K562 (cell line): ENCODE measurements at regions not wholly inside any gene's neighbourhood (a gene's known extent, or its start where the extent isn't known, plus 50 kb on each side); places are given as distances from the start of the nearest gene placed in this dataset.

Source experiments
- ATAC-seq: fragments of 200-7000 bp; cut with Tn5 transposase; 3 replicates; pipeline ENCODE4 v1.9.1; 2020; ENCODE audit warnings: moderate library complexity
- BruUV-seq: library from RNA; stranded (reverse); fragments of 400-500 nt; replicated peaks from 2 replicates; lab custom pipeline; 2021; lab: Mats Ljungman, UMichigan
- CTCF ChIA-PET: fragments of 300-600 bp; formaldehyde crosslinking; extraction: SDS; loops from one replicate; lab custom pipeline; 2021; ENCODE audit warnings: low intra/inter-chr PET ratio; lab: Yijun Ruan, JAX
- POLR2A ChIA-PET: fragments of 300-600, 350-650 bp; sonication (Branson Sonifier 250); formaldehyde crosslinking; extraction: SDS; loops from one replicate; lab custom pipeline; 2021; ENCODE audit warnings: antibody characterized with exemption, inconsistent platforms; lab: Yijun Ruan, JAX
- DNase-seq, 4 experiments: peaks; one replicate each; pipeline versions ENCODE4 v3.0.0 to v3.0.0-alpha.2; 2011 to 2018; ENCODE audit warnings: low spot score in 3 of 4, mixed read lengths in 3 of 4; ENCODE audit errors: extremely low read depth in 1 of 4
- FAIRE-seq: peaks from 2 replicates; lab custom pipeline; 2011; peaks lifted over from hg19 to GRCh38; lab: Jason Lieb, UNC
- H2AFZ ChIP-seq: 2 replicates; pipeline ENCODE4 v1.6.0; 2011; ENCODE audit warnings: low read depth, low read length, control low read depth, inconsistent platforms
- H3K27ac ChIP-seq: fragments of 200-600 bp; 3 replicates; pipeline ENCODE4 v1.8.0; 2011; ENCODE audit warnings: low read depth, mild to moderate bottlenecking, control low read depth, inconsistent platforms, low read length, moderate library complexity, mixed read lengths; ENCODE audit errors: extremely low read depth
- H3K27me3 ChIP-seq, 2 experiments: fragments of 300-600 bp in 1 of 2; 2 replicates in 1 of 2; 3 replicates in 1 of 2; pipeline versions ENCODE4 v1.6.0 to v1.8.0; 2011; ENCODE audit warnings: inconsistent platforms in 2 of 2, low read length in 2 of 2, mild to moderate bottlenecking in 1 of 2, mixed read lengths in 1 of 2, moderate library complexity in 1 of 2; ENCODE audit not compliant: control insufficient read depth in 2 of 2, insufficient read depth in 2 of 2
- H3K36me3 ChIP-seq: fragments of 300-600 bp; 3 replicates; pipeline ENCODE4 v1.8.0; 2011; ENCODE audit warnings: mild to moderate bottlenecking, low read length, inconsistent platforms; ENCODE audit not compliant: control insufficient read depth, insufficient read depth
- H3K4me1 ChIP-seq, 2 experiments: fragments of 200-600 bp in 1 of 2; replicated peaks in 1 of 2; 2 replicates in 1 of 2; 3 replicates in 1 of 2; pipeline versions ENCODE4 v1.5.1 to v1.8.0; 2011; ENCODE audit warnings: inconsistent platforms in 2 of 2, low read length in 2 of 2, mild to moderate bottlenecking in 1 of 2, mixed read lengths in 1 of 2, moderate library complexity in 1 of 2; ENCODE audit not compliant: control insufficient read depth in 2 of 2, insufficient read depth in 2 of 2
- H3K4me2 ChIP-seq: 2 replicates; pipeline ENCODE4 v1.6.1; 2011; ENCODE audit warnings: low read length, control low read depth, inconsistent platforms, mixed read lengths; ENCODE audit not compliant: insufficient read depth
- H3K4me3 ChIP-seq: fragments of 200-600 bp; sonication (generic), shearing (Covaris generic); 2 replicates; pipeline ENCODE4 v1.5.1; 2016; ENCODE audit warnings: control low read depth, inconsistent platforms
- H3K79me2 ChIP-seq: fragments of 200-600 bp; 3 replicates; pipeline ENCODE4 v1.8.0; 2011; ENCODE audit warnings: low read length, inconsistent platforms; ENCODE audit not compliant: control insufficient read depth, insufficient read depth
- H3K9ac ChIP-seq, 2 experiments: 2 replicates each; pipeline versions ENCODE4 v1.6.0 to v1.6.1; 2011; ENCODE audit warnings: low read depth in 2 of 2, low read length in 2 of 2, control low read depth in 1 of 2, inconsistent platforms in 1 of 2, mild to moderate bottlenecking in 1 of 2, mixed read lengths in 1 of 2; ENCODE audit not compliant: insufficient read depth in 1 of 2
- H3K9me1 ChIP-seq: one replicate; pipeline ENCODE4 v1.6.0; 2011; ENCODE audit warnings: inconsistent platforms, mild to moderate bottlenecking, low read length, moderate library complexity; ENCODE audit not compliant: control insufficient read depth, insufficient read depth
- H3K9me3 ChIP-seq: replicated peaks from 2 replicates; pipeline ENCODE4 v1.5.1; 2011; ENCODE audit warnings: low read depth, low read length, inconsistent platforms; ENCODE audit not compliant: control insufficient read depth, insufficient read depth
- H4K20me1 ChIP-seq: replicated peaks from 2 replicates; pipeline ENCODE4 v1.6.1; 2011; ENCODE audit warnings: low read length, inconsistent platforms, mixed read lengths; ENCODE audit not compliant: control insufficient read depth, insufficient read depth
- CCAR2 ChIP-seq: fragments of 200-400 bp; formaldehyde crosslinking; IDR thresholded peaks from 2 replicates; pipeline ENCODE4 v1.6.1; 2017; ENCODE audit warnings: mild to moderate bottlenecking, low read depth, low read length
- ZNF830 ChIP-seq: fragments of 250-450 bp; sonication (Bioruptor Pico); IDR thresholded peaks from 2 replicates; pipeline ENCODE4 v1.5.0; 2021; ENCODE audit warnings: mild to moderate bottlenecking
- WGBS: fragments of 100-300 bp; shearing (Covaris generic); methylation state at CpG from one replicate; pipeline ENCODE4 v1.1.6; 2016; ENCODE audit warnings: low coverage, mixed read lengths; ENCODE audit not compliant: insufficient coverage; ENCODE audit errors: missing lambda C conversion rate; 5-methylcytosine and 5-hydroxymethylcytosine counted together
- in situ Hi-C: fragments of 300-500 bp; cut with MboI; formaldehyde crosslinking; loops from 4 replicates; pipeline ENCODE4 v1.15.0; 2018; ENCODE audit warnings: inconsistent platforms, mixed read lengths
- intact Hi-C: fragments of 100-400 bp; cut with micrococcal nuclease; formaldehyde crosslinking; loops from 2 replicates; pipeline ENCODE4 v1.14.2; 2022

DNA sequence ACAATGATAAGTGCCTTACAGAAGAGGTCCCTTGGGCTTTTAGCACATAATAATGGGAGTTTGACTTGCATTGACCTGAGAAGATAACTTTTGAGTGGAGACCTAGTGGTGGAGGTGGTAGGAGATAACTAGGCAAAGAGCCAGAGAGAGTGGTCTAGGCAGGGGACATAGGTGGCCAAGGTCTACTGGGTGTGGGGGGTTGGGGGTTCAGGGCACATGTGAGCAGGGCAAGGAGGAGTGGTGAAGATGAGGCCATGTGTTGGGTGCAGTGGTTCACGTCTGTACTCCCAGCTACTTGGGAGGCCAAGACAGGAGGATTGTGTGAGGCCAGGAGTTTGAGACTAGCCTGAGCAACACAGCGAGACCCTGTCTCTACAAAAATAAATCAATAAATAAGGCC lies 74.3 kb upstream of the CTNNBL1 start:
- CTCF ChIA-PET: no interaction called here
- no peaks in the 10 kb centered on the region for H3K9me3 ChIP-seq
- no peak for ATAC-seq
- BruUV-seq: no TSS peak
- 4% methylated on average over 2 of the region's 2 CpGs for WGBS
- peaks cover 5% of the 10 kb centered on the region; the same call in 1 of the 2 replicates for H4K20me1 ChIP-seq
- FAIRE-seq: no peak
- intact Hi-C loops (no loop called here), in situ Hi-C loops (no loop called here)
- H2AFZ ChIP-seq: no peak overlapping the region
- no peaks in the 10 kb centered on the region for H3K4me1 ChIP-seq
- DNase-seq: no peak
- H3K4me3 ChIP-seq: no peak overlapping the region
- H3K79me2 ChIP-seq: no peaks in the 10 kb centered on the region
- no peak for TF ChIP-seq CCAR2
- H3K27ac ChIP-seq: no peak overlapping the region
- no peaks in the 10 kb centered on the region for H3K9me1 ChIP-seq
- H3K27me3 ChIP-seq: peaks cover 0 to 14% of the 10 kb centered on the region in 2 experiments; a peak in 2 of 5 replicates
- no peak overlapping the region for H3K9ac ChIP-seq
- POLR2A ChIA-PET: no interaction called here
- H3K36me3 ChIP-seq: no peaks in the 10 kb centered on the region
- H3K4me2 ChIP-seq: no peak overlapping the region

DNA sequence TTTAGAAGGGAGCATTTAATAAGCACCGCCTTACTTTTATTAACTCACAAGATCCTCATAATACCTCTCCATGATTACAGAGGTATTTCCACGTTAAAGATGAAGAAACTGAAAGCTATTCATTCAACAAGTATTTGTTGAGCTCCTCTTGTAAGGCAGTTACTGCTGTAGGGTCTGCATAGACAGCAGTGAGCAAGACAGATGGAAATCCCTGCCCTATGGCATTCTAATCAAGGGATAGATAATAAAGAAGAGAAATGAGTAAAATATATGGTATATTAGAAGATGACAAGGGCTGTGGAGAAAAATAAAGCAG lies 77.8 kb upstream of the CTNNBL1 start:
- no peak for ATAC-seq
- Histone ChIP-seq H3K9me1 (no peaks in the 10 kb centered on the region), H3K9me3 (no peaks in the 10 kb centered on the region), H3K9ac (no peak overlapping the region), H4K20me1 (peaks cover 5% of the 10 kb centered on the region; the same call in 1 of the 2 replicates), H3K4me1 (no peaks in the 10 kb centered on the region), H3K4me3 (no peak overlapping the region), H3K79me2 (no peaks in the 10 kb centered on the region), H2AFZ (no peak overlapping the region), H3K4me2 (no peak overlapping the region), H3K27ac (no peak overlapping the region), H3K36me3 (no peaks in the 10 kb centered on the region)
- WGBS: 0% methylated on average over 2 of the region's 2 CpGs
- no peak for DNase-seq
- ChIA-PET CTCF (interaction anchor here (0.7 kb wide), 1 partner anchor 18 kb away, joined by 3 read pairs; no protein-coding TSS in a partner anchor), POLR2A (interaction anchor here (0.9 kb wide), 1 partner anchor 120 kb away, joined by 4 read pairs; no protein-coding TSS in a partner anchor)
- intact Hi-C loops (no loop called here), in situ Hi-C loops (no loop called here)
- no peak for FAIRE-seq
- BruUV-seq: no TSS peak
- no peak for TF ChIP-seq ZNF830
- TF ChIP-seq, all 486 proteins: peak for 0
- H3K27me3 ChIP-seq: peaks cover 0 to 14% of the 10 kb centered on the region in 2 experiments; a peak in 2 of 5 replicates
